LNCaP clone FGC (cell line): ENCODE measurements at regions not wholly inside any gene's neighbourhood (a gene's known extent, or its start where the extent isn't known, plus 50 kb on each side); places are given as distances from the start of the nearest gene placed in this dataset.

Source experiments
- DNase-seq: peaks from one replicate; pipeline ENCODE4 v3.0.0-alpha.2; 2011; ENCODE audit warnings: low read depth
- H3K4me3 ChIP-seq: 2 replicates; pipeline ENCODE4 v1.5.1; 2011; ENCODE audit warnings: mild to moderate bottlenecking, low read depth, low read length, control low read depth
- TF ChIP-seq, protein P1 (sequence below): IDR thresholded peaks from 2 replicates; pipeline ENCODE4 v1.5.1; 2012; ENCODE audit warnings: mild to moderate bottlenecking; ENCODE audit not compliant: control insufficient read depth, insufficient read depth; ENCODE audit errors: extremely low read depth

DNA sequence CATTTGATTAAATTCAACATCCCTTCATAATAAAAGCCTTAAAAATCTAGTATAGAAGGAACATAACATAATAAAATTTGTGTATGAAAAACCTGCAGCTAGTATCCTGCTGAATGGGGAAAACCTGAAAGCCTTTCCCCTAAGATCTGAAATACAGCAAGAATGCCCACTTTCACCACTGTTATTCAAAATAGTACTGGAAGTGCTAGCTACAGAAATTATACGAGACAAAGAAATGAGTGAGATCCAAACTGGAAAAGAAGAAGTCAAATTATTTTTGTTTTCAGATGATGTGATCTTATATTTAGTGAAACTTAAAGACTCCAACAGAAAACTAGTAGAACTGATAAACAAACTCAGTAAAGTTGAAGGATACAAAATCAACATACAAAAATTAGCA lies 152.9 kb downstream of the RTL3 start:
- H3K4me3 ChIP-seq = no peak overlapping the region

GRCh38 chrX:78496483-78496882 lies 162.6 kb downstream of the RTL3 start:
- TF ChIP-seq, protein P1, sequence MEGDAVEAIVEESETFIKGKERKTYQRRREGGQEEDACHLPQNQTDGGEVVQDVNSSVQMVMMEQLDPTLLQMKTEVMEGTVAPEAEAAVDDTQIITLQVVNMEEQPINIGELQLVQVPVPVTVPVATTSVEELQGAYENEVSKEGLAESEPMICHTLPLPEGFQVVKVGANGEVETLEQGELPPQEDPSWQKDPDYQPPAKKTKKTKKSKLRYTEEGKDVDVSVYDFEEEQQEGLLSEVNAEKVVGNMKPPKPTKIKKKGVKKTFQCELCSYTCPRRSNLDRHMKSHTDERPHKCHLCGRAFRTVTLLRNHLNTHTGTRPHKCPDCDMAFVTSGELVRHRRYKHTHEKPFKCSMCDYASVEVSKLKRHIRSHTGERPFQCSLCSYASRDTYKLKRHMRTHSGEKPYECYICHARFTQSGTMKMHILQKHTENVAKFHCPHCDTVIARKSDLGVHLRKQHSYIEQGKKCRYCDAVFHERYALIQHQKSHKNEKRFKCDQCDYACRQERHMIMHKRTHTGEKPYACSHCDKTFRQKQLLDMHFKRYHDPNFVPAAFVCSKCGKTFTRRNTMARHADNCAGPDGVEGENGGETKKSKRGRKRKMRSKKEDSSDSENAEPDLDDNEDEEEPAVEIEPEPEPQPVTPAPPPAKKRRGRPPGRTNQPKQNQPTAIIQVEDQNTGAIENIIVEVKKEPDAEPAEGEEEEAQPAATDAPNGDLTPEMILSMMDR = no peak
- no peak for DNase-seq

More for the DNA sequence above, 152.9 kb downstream of the RTL3 start:
- DNase-seq = no peak
- TF ChIP-seq, protein P1 = no peak

GRCh38 chrX:78493180-78493579 lies 165.8 kb upstream of the CYSLTR1 start:
- TF ChIP-seq, protein P1 = no peak
- no peak for DNase-seq
- no peak overlapping the region for H3K4me3 ChIP-seq

More at GRCh38 chrX:78496483-78496882, 162.6 kb downstream of the RTL3 start:
- H3K4me3 ChIP-seq = no peak overlapping the region

DNA sequence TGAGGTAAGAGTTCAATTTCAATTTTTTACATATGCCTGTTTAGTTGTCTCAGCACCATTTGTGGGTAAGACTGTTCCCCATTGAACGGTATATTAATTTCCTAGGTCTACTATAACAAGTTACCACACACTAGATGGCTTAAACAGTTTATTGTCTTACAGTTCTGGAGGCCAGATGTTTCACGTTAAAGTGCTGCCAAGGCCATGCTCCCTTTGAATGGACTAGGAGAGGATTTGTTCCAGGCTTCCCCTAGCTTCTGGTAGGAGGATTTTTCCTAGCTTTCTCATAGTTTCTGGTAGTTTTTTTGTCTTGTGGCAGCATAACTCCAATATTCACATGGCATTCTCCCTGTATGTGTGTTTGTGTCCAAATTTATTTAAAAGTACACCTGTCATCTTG lies 149.3 kb upstream of the CYSLTR1 start:
- H3K4me3 ChIP-seq = no peak overlapping the region
- DNase-seq = no peak
- TF ChIP-seq, protein P1 = no peak

- H3K4me3 ChIP-seq = no peak overlapping the region
- DNase-seq = no peak
- TF ChIP-seq, protein P1 = no peak
Observed at GRCh38 chrX:78456909-78457308, 129.5 kb upstream of the CYSLTR1 start.

DNA sequence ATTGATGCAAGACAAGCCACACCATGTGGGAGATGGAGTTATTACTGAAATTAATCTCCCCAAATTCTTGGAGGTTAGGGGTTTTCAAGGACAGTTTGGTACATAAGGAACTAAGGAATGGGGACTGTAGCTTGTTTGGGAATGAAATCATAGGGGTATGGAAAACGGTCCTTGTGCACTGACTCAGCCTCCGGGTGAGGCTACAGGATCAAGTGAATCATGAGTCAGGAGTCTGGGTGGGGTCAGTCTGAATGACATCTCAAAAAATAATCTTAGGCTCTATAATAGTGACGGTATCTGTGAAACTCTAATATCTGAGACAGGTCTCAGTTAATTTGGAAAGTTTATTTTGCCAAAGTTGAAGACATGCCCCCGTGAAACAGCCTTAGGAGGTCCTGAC lies 128.5 kb upstream of the CYSLTR1 start:
- no peak for DNase-seq
- no peak overlapping the region for H3K4me3 ChIP-seq
- TF ChIP-seq, protein P1 = no peak

GRCh38 chrX:78452356-78452755 lies 124.9 kb upstream of the CYSLTR1 start:
- DNase-seq = no peak
- no peak overlapping the region for H3K4me3 ChIP-seq
- TF ChIP-seq, protein P1 = no peak
